GM18508 (cell line): ENCODE measurements at regions not wholly inside any gene's neighbourhood (a gene's known extent, or its start where the extent isn't known, plus 50 kb on each side); places are given as distances from the start of the nearest gene placed in this dataset.

Experiments used
- ATAC-seq: cut with Tn5 transposase; IDR thresholded peaks from one replicate; pipeline ENCODE4 v1.9.1; 2021; ENCODE audit warnings: moderate number of reproducible peaks; ENCODE audit not compliant: insufficient read depth, unreplicated experiment

DNA sequence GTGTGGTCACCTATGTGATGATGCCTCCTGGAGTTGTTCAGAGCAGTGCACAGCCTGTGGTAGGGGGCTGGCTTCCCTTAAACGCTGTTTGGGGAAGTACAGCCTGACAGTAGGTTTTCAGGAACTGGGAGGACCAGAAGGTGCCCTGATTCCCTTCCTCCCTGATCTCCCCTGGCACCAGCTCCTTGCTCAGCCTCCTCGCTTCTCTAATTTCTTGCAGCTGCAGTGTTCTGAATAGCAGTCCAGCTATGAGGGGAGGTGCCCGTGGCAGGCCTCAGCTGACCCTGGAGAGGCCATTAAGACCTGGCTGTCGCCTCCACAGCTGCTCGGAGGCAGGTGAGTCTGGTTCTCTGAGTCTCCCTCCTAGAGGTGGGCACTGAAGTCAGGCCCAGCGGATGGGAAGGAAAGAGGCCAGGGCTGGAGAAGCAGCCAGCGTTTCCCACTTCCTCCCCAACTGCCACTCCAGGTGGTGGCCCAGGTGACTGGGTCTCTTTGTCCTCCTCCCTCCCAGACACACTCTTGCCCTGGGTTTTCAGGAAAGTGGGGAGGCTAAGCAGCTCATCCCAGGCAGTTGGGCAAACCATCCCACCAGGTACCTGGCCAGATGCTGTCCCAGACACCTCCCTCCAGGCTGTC lies 52.0 kb upstream of the RPL11 start:
- no peak for ATAC-seq

DNA sequence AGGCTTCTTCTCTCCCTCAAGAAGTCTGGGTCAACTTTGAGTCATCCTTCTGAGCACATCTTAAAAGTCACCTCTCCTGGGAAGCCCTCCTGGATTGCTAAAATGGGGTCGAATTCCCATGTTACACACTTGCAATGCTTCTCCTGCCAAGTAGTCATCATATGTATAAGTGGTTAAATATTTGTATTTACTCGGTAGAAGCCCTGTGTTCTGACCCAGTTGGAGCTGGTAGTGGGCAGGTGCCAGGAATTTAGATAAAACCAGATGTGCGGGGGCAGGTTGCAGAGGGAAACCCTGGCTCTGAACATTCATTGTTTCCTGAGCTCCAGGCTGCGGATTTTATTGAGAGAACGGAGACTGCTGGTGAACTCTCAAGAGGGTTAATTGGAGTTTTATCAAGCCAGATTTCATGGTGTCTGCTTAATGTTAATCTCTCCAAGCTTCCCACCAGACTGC lies 52.8 kb upstream of the RPL11 start:
- no peak for ATAC-seq

DNA sequence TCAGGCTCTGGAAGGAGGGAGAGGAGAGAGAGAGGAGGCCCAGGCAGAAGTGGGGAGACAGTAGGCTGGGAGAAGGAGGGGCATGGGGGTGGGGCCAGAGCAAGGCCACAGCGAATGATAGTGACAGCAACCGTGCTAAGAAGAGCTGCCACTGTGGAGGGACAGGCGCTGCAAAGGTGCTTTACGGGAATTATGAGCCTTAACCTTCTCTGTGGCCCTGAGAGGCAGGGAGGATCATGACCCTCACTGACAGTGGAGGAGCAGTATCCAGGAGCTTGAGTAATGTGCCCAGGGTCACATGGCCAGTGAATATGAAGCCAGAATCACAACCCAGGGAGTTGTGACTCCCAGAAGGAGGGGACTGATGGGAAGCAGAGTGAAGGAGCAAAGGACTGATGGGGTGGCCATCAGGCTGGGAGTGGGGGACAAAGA lies 53.4 kb upstream of the RPL11 start:
- no peak for ATAC-seq

DNA sequence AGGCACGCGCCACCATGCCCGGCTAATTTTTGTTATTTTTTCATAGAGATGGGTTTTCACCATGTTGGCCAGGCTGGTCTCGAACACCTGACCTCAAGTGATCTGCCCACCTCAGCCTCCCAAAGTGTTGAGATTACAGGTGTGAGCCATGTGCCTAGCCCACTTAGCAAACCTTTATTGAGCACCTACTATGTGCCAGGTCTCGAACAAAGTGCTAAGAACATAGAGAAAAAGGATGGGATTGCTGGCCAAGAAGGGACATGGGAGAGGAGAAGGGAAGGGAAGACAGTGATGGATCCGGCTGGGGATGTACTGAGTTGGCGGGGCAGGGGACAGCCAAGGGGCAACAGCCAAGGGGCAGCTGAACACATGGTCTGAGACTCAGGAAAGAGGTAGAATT lies 55.6 kb upstream of the RPL11 start:
- ATAC-seq, result no peak

DNA sequence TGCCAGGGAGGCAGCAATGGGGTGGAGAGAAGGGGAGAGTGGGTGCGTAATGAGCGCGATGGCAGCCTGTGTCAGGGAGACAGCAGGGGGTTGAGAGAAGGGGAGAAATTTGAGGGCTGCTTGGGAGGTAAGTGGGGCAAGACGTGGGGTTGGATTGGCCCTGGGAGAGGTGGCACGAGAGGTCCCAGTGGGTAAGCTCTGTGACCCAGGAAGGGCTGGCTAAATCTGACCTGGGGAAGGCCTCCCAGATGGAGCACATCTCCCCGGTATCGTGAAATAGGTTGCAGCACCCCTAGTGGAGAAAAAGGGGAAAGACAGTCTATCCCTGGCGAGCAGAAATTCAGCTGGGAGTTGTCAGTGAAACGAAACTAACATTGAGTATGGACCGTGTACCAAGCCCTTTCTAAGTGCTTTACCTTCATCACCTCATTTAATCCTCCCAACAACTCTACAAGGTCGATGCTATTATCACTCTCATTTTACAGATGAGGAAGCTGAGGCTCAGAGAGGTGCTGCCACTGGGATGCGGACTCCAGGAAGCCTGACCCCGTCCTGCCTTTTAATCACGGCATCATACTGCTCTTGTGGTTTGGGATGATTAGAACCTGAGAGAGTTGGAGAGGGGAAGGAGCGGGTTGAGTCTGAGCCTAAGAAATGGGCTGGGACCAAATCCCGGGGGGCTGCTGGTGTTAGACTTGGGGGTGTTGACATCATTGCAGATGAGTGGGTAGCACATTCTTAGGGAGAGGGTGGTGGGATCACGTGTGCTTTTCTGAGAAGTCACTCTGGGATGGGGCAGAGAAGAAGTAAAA lies 56.6 kb upstream of the RPL11 start:
- no peak for ATAC-seq

DNA sequence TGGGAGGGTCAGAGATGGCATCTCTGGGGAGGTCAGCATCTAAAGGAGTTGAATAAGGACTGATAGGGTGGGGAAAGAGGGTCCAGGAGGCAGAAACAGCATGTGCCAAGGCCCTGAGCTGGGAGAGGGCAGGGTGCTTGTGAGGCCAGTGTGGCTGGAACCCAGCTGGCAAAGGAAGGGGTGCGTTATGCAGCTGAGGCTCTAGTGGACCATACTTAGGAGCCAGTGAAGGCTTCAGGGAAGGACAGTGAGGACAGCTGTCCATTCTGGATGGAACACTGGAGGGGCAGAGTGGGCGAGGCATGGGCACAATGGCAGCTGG lies 57.1 kb upstream of the RPL11 start:
- ATAC-seq, result no peak

DNA sequence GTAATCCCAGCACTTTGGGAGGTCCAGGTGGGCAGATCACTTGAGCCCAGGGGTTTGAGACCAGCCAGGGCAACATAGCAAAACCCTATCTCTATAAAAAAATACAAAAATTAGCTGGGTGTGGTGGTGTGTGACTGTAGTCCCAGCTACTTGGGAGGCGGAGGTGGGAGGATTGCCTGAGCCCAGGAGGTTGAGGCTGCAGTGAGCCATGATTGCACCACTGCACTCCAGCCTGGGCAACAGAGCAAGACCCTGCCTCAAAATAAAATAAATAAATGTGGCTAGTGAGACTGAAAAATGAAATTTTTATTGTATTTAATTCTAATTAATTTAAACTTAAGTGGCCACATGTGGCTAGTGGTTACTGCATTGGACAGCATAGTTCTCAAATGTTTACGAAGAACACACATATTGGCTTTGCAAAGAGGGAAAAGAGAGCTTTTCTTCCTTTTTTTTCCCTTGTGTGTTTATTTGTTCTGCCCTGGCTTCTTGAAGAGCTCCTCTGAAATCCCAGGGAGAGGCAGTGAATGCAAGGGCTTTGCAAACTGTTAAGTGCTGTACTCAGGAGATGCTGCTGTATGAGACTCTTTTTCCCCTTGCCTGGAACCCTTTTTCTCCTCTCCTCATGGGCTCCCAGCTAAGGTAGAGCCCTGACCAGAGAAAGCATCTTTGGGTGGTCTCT lies 59.0 kb upstream of the RPL11 start:
- no peak for ATAC-seq

DNA sequence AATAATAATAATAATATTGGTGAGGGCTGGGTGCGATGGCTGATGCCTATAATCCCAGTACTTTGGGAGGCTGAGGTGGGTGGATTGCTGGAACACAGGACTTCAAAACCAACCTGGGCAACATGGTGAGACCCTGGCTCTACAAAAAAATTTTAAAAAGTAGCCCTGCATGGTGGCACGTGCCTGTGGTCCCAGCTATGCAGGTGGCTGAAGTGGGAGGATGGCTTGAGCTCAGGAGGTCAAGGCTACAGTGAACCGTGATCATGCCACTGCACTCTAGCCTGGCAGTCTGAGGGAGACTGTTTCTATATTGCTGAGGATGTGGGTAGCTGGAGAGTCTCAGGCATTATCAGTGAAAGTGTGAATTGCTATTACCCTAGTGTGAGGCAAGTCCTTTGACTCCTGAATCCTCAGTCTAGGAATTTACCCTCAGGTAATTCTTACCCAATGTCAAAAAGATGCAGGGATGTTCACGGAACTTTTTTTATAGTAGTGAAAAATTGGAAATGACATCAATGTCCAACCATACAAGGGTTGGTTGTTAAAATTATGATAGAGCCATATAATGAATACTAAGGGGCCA lies 61.8 kb upstream of the RPL11 start:
- ATAC-seq, result no peak

DNA sequence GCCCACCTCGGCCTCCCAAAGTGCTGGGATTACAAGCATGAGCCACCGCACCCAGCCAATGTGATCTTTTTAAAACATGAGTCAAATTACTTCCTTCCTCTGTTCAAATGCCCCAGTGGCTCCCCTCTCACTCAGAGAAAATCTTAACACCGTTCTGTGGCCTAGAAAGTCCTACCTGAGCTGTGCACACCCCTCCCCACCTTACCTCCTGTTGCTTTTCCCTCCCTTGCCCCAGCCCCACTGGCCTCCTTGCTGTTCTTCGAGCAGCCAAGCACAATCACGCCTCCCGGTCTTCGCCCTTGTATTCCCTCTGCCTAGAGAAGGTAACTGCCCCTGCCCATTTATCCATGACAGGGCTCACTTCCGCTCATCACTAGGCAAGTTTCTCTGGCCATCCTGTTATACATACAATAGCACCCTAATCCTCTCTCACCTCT lies 62.6 kb upstream of the RPL11 start:
- ATAC-seq, result no peak

DNA sequence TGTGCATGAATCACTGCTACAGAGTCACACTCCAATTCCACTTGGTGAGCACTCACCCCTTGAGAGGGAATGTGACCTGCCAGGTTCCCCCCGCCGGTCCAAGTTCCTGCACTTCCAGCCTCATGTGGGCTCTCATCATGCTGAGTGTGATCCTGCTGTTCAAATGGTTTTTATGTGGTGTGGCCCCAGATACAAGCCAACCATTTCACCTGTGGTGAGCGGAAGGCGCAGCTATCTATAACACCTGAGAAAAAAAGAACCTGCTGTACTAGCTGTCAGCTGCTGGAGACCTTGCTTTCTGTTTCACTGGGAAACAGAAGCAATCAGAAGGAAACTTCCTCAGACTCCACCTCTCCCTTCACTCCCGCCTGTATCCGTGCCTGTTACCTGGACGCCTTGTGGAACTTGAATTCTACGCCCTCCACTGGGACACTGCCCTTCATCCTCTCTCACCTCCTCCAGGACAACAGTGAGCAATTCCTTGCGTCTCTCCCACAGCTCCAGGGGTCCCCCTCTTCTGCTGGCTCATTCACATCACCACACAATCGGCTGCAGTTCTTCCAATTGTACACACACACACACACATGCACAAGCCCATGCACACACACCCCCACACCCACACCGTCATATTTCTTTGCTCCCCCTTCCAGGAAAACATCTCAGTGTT lies 64.4 kb upstream of the RPL11 start:
- ATAC-seq, result no peak

DNA sequence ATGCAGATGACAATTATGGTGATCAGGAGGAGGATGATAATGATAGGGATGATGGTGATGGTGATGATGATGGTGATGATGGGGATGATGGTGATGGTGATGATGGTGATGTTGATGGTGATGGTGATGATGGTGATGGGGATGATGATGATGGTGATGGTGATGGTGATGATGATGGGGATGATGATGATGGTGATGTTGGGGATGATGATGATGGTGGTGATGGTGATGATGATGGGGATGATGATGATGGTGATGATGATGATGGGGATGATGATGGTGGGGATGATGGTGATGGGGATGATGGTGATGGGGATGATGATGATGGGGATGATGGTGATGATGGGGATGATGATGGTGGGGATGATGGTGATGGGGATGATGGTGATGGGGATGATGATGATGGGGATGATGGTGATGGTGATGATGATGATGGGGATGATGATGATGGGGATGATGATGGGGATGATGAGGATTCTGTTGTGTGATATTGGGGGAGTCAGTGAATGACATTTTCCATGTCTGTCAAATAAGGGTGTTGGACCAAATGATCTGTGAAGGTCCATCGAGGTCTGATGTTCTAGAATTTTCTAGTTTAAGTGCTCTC lies 65.6 kb upstream of the RPL11 start:
- ATAC-seq, result no peak

DNA sequence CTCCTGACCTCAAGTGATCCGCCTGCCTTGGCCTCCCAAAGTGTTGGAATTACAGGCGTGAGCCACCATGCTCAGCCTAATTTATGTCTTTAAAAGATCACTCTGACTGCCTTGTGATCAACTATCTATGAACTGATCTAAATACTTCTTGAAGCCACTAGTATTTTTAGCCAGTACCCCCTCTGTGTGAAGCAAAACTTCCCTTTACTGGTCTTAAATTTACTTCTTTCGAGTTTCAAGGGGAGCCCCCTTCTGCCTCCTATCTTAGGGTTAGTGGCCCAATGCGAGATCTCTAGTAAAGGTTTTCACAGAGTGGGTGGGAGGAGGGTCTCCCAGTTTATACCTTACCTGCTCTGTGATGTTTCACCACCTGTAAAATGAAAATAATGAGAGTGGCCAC lies 66.1 kb upstream of the RPL11 start:
- ATAC-seq, result no peak

DNA sequence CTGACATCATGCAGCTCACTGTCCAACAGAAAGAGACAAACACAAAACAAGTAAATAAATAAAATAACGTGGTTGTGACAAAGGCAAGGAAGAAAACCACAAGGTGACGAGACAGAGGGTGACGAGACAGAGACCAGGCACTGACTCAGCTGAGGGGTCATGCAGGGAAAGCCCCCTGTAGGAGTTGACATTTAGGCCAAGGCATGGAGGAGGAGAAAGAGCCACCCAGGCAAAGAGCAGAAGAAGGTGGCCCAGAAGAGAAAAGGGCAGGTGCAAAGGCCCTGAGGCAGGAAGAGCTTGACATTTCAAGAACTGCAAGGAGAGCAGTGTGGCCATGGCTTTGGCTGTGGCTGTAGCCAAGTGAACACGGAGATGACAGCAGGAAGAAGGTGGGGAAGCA lies 65.1 kb upstream of the ID3 start:
- ATAC-seq, result no peak

DNA sequence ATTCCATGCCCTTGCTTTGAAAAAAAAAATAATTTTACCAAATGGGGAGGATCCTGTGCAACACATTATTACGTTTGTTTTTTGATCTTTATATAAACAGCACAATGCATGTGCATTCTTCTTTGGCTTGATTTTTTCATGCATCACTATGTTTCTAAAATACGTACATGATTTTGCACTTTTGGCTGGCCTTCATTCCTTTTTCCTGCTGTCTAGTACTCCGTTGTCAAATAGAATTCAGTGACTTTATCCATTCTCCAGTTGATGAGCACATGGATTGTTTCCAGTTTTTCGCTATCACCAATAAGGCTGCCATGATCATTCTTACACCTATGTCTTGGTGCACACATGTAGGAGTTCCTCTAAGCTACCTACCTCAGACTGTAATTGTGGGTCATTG lies 63.0 kb upstream of the ID3 start:
- no peak for ATAC-seq

DNA sequence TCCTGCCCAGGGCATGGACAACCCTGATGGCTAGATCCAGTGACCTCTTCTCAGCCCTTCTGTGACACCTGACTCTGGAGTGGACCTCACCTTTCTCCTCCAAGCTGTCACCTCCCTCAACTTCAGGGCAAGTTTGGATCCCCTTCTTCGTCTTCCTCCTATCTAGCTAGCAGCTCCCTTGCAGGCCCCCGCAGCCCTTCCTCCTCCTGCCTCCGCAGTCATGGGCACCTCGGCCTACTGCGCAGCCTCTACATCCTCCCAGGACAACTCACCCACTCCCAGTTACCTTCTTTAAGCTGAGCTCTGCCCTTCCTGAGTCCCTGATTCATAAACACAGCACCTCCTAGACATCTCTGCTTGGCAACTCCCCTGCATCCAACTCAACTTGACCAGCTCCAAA lies 61.3 kb upstream of the ID3 start:
- no peak for ATAC-seq

DNA sequence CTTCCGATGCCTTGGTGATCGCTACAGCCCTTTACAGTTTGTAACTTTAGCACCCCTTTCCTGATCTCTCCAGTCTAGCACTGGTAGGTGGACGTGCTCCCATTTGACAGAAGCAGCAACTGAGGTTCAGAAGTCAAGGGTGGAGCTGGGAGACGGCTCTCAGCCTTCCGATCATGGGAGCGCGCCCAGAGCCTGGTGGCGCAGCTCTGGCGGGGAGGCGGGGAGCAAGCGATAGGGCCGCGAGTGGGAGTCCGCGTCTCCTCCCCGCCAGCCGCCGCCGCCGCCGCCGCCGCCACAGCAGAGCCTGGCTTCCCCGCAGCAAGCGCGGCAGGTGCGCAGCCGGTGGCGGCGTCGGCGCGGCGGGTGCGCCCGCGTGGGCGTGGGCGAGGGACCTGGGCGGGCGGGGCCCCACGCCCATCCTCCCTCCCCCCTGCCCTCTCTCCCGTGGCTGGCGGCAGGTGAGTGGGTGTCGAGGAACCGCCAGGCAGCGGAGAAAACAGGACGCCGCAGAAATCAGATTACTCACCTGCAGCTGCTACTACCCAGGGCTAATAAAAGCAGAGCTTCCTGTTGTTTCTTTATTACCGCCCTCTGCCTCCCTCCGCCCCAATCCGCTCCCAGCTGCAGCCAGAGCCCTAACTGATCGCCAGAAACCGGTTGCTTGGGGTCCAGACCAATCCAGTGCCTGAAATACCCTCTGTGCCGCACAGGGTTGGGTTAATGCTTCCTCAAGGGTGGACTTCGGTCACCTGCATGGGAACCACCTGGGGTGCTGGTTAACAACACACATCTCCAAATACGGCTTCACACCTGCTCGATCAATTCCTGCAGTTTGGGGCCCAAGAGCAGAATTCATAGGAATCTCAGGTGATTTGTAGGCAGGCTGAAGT lies 60.2 kb upstream of the ID3 start:
- peak; percentile 50 for ATAC-seq

DNA sequence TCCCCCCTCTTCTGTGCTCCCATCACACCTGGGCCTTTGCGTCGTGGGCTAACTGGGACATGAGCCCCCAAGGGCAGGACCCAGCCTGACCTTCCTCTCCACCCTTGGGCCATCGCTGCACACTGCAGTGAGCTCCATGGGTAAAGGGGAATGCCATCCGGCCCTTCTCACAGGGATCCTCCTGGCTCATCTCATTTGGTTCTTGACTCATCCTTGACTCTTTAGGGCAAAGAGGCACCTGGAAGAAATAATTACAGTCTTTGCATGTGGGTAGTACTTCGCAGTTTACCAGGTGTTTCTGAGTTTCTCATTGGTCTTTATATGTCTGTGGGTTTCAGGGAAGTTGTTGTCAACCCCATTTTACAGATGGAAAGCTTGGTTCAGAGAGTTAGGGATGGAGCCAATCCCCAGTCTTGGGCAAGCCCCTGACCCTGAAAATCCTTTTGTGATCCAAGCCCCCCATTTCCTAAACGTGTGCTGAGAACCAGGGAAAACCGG lies 59.3 kb upstream of the ID3 start:
- no peak for ATAC-seq

DNA sequence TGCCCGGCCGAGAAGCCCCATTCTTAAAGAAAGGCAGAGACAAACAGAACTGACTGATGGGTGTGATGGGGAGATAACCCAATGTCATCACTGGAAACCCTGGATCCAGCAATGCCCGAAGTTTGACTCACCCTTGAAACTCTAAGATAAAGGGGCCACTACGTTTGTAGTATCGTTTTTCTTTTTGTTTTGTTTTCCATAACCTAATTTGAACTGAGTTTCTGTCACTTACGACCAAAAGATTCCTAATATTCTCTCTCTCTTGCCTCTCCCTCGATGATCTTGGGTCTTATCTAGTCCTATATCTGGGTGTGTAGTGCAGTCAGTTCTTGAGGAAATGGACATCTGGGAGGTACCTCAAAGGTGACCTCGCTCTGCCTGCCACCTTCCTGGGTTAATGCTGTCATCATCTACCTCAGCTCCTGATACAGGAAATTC lies 57.8 kb upstream of the ID3 start:
- ATAC-seq, result no peak

DNA sequence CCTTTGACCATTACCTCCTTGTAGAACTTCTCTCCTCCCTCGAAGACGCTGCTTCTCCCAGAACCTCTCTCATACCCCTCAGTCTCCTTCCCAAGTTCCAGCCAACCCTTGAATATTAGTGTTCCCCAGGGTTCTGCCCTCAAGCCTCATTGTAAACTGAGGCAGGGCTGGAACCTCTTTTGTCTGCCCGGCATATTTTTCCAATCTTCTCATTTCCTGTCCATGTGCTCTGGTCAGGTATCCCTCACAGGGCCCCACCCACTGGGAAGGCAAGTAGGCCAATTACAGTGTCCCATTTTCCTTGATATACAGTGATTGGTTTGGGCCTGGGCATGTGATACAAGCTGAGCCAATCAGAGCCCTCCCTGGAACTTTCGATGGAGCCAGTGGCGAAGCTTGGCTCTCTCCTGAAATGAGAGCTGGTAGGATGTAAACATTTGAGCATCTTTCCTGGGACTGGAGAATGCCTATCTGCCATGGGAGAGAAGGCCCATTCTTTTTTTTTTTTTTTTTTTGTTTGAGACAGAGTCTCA lies 57.1 kb upstream of the ID3 start:
- no peak for ATAC-seq
